Hepatocyte (in vitro differentiated cells): ENCODE measurements at regions not wholly inside any gene's neighbourhood (a gene's known extent, or its start where the extent isn't known, plus 50 kb on each side); places are given as distances from the start of the nearest gene placed in this dataset.

ENCODE experiments used
- DNase-seq: peaks from one replicate; pipeline ENCODE4 v3.0.0-alpha.2; 2016; ENCODE audit warnings: low spot score
- H2AFZ ChIP-seq: fragments of 200-600 bp; sonication (generic); 2 replicates; pipeline ENCODE4 v1.6.0; 2016; ENCODE audit warnings: antibody characterized with exemption, mild to moderate bottlenecking
- H3K27ac ChIP-seq: fragments of 200-600 bp; sonication (generic); 2 replicates; pipeline ENCODE4 v1.5.1; 2016; ENCODE audit warnings: mild to moderate bottlenecking
- H3K27me3 ChIP-seq: fragments of 200-600 bp; sonication (generic); 2 replicates; pipeline ENCODE4 v1.6.1; 2016
- H3K36me3 ChIP-seq: fragments of 200-600 bp; sonication (generic); replicated peaks from 2 replicates; pipeline ENCODE4 v1.5.1; 2016; ENCODE audit warnings: low read depth; ENCODE audit not compliant: insufficient read depth
- H3K4me1 ChIP-seq: fragments of 200-600 bp; sonication (generic); 2 replicates; pipeline ENCODE4 v1.5.1; 2016; ENCODE audit warnings: mild to moderate bottlenecking, moderate library complexity; ENCODE audit not compliant: insufficient read depth
- H3K4me2 ChIP-seq: fragments of 200-600 bp; sonication (generic); 2 replicates; pipeline ENCODE4 v1.6.0; 2016
- H3K4me3 ChIP-seq: fragments of 200-600 bp; sonication (generic); 2 replicates; pipeline ENCODE4 v1.5.1; 2016; ENCODE audit warnings: mild to moderate bottlenecking
- H3K79me2 ChIP-seq: fragments of 200-600 bp; sonication (generic); 2 replicates; pipeline ENCODE4 v1.6.0; 2017; ENCODE audit warnings: mild to moderate bottlenecking
- H3K9me2 ChIP-seq: fragments of 200-600 bp; sonication (generic); replicated peaks from 2 replicates; pipeline ENCODE4 v1.6.0; 2017; ENCODE audit warnings: mild to moderate bottlenecking; ENCODE audit not compliant: insufficient read depth
- H3K9me3 ChIP-seq: fragments of 200-600 bp; sonication (generic); 2 replicates; pipeline ENCODE4 v1.5.1; 2016; ENCODE audit warnings: low read depth, mild to moderate bottlenecking
- H4K20me1 ChIP-seq: fragments of 200-600 bp; sonication (generic); 2 replicates; pipeline ENCODE4 v1.6.0; 2016; ENCODE audit warnings: mild to moderate bottlenecking; ENCODE audit not compliant: insufficient read depth, poor library complexity, severe bottlenecking
- EZH2 ChIP-seq: fragments of 200-600 bp; sonication (generic); IDR thresholded peaks from 2 replicates; pipeline ENCODE4 v1.6.1; 2016; ENCODE audit warnings: antibody characterized with exemption, mild to moderate bottlenecking, borderline replicate concordance
- EZH2phosphoT487 ChIP-seq: fragments of 200-600 bp; sonication (generic); IDR thresholded peaks from one replicate; pipeline ENCODE4 v1.6.1; 2018; ENCODE audit warnings: antibody characterized with exemption, mild to moderate bottlenecking, low read depth, moderate library complexity; ENCODE audit not compliant: unreplicated experiment, severe bottlenecking
- WGBS: methylation state at CpG from one replicate; pipeline ENCODE4 v1.1.6; 2016; ENCODE audit warnings: low lambda C conversion rate; ENCODE audit errors: missing lambda C conversion rate; 5-methylcytosine and 5-hydroxymethylcytosine counted together
- TF ChIP-seq, protein P1 (sequence below): fragments of 200-600 bp; sonication (generic); IDR thresholded peaks from 2 replicates; pipeline ENCODE4 v1.5.1; 2016; ENCODE audit warnings: antibody characterized with exemption, mild to moderate bottlenecking; ENCODE audit not compliant: poor library complexity

DNA sequence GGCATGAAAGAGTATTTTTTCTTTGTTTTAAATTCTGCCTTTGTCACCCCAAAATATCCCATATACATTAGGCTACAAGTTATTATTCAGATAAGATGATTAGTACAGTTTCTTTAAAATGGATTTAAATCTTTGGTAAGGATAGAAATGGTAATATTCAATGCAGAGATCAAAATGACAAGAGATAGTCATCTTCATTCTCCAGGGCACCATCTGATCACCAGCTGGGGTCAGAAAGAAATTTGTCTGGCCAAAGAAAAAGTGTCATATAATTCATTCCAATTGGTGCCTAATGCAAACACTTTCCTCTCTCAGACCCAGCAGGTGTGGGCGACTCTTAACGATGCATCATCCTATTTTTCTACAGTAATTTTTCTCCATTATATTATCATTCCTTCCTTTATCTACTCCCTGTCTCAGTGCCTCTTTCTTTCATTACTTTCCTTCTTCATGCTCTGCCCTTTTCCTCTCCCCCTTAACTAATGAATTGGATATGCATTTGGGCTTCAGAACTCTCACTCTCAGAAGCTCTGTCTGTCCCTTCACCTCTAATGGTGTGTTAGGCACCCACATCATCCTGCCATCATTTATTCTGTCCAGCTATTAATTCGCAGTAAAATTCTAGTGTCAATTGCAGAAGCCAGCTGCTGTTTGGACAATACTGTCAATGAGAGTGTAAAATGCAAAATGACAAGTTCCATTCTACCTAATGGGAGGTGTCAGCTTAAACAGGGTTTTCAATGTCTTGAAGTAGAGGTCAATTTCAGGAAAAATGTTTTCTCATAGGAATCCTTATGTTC, 570.5 kb downstream of the TDRD15 start:
- H2AFZ ChIP-seq: no peak overlapping the region
- H3K4me3 ChIP-seq: no peak overlapping the region
- H3K36me3 ChIP-seq: no peaks in the 10 kb centered on the region
- H3K4me2 ChIP-seq: no peak overlapping the region
- no peak overlapping the region for H3K27ac ChIP-seq
- H3K9me2 ChIP-seq: no peaks in the 10 kb centered on the region
- no peaks in the 10 kb centered on the region for H4K20me1 ChIP-seq
- no peaks in the 10 kb centered on the region for H3K4me1 ChIP-seq
- H3K9me3 ChIP-seq: no peaks in the 10 kb centered on the region
- no peaks in the 10 kb centered on the region for H3K79me2 ChIP-seq
- WGBS: 95% methylated on average over 3 of the region's 3 CpGs
- H3K27me3 ChIP-seq: no peaks in the 10 kb centered on the region
- no peak for DNase-seq
- TF ChIP-seq EZH2 (no peak), EZH2phosphoT487 (no peak)

DNA sequence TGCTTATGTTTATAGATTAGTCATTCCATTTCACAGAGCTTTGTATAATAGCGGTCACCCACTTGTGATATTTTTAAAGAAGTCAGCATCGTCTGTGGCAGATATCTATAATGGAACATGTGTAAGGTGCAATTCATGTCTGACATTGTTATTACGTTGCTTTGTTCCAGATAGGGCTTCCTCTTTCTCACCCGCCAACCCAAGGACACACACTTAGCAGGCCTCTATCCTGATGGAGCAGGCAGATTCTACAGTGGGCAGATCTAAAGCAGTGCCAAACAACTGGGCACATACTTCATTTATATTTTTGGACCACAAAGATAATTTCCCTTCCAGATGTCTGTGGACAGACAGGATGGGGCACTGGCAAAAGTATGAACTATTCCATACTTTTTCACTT, 573.1 kb downstream of the TDRD15 start:
- 96% methylated on average over 4 of the region's 4 CpGs for WGBS
- Histone ChIP-seq H3K27ac (no peak overlapping the region), H3K4me2 (no peak overlapping the region), H4K20me1 (no peaks in the 10 kb centered on the region), H3K4me1 (no peaks in the 10 kb centered on the region), H3K79me2 (no peaks in the 10 kb centered on the region), H2AFZ (no peak overlapping the region), H3K4me3 (no peak overlapping the region), H3K9me3 (no peaks in the 10 kb centered on the region), H3K9me2 (no peaks in the 10 kb centered on the region), H3K27me3 (no peaks in the 10 kb centered on the region), H3K36me3 (no peaks in the 10 kb centered on the region)
- TF ChIP-seq, protein P1, sequence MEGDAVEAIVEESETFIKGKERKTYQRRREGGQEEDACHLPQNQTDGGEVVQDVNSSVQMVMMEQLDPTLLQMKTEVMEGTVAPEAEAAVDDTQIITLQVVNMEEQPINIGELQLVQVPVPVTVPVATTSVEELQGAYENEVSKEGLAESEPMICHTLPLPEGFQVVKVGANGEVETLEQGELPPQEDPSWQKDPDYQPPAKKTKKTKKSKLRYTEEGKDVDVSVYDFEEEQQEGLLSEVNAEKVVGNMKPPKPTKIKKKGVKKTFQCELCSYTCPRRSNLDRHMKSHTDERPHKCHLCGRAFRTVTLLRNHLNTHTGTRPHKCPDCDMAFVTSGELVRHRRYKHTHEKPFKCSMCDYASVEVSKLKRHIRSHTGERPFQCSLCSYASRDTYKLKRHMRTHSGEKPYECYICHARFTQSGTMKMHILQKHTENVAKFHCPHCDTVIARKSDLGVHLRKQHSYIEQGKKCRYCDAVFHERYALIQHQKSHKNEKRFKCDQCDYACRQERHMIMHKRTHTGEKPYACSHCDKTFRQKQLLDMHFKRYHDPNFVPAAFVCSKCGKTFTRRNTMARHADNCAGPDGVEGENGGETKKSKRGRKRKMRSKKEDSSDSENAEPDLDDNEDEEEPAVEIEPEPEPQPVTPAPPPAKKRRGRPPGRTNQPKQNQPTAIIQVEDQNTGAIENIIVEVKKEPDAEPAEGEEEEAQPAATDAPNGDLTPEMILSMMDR: no peak
- no peak for TF ChIP-seq EZH2phosphoT487
- TF ChIP-seq EZH2: no peak
- DNase-seq: no peak

DNA sequence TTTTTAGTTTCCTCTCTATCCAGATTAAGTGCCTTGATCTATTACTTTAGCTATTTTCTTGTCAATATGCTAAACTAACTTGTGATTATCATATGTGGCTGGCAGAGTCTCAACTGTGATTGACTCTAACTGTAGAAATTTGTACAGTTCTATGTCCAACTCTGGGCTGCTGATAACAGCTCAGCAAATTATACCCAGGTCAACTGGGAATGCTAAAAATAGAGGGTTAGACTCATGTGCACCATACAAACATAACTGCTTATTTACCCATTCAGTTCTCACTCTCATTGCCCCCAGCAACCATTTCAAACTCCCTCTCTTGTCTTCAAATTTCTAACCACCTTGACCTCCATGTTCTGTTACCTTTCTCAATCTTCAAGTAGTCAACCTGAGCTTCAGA, 576.9 kb downstream of the TDRD15 start:
- no peaks in the 10 kb centered on the region for H3K36me3 ChIP-seq
- no peak overlapping the region for H3K4me3 ChIP-seq
- TF ChIP-seq EZH2phosphoT487: no peak
- DNase-seq: no peak
- H3K4me2 ChIP-seq: no peak overlapping the region
- H2AFZ ChIP-seq: no peak overlapping the region
- H3K27me3 ChIP-seq: no peaks in the 10 kb centered on the region
- no peaks in the 10 kb centered on the region for H3K79me2 ChIP-seq
- no peaks in the 10 kb centered on the region for H3K9me3 ChIP-seq
- H4K20me1 ChIP-seq: no peaks in the 10 kb centered on the region
- H3K27ac ChIP-seq: no peak overlapping the region
- no peaks in the 10 kb centered on the region for H3K9me2 ChIP-seq
- no peaks in the 10 kb centered on the region for H3K4me1 ChIP-seq

DNA sequence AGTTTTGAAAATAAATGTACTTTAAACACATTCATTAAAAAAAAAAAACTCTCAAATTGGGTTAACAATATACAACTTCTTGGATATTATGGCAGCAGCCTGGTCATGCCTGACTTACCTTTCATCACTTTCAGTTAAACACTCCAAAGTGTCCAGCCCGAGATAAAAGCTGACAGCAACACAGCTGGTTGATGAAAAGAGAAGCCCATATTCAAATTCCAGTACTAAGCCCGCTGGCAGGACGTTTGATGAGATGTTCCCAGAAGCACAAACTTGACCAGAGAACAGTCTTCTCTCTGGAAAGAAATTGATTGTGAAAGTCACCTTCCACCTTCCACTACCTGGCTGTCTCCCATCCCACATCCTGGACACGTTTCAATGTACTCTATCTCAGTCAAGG, 586.3 kb downstream of the TDRD15 start:
- no peaks in the 10 kb centered on the region for H3K27me3 ChIP-seq
- no peaks in the 10 kb centered on the region for H3K9me2 ChIP-seq
- no peak overlapping the region for H3K4me2 ChIP-seq
- no peak for DNase-seq
- no peak overlapping the region for H3K4me3 ChIP-seq
- no peaks in the 10 kb centered on the region for H3K79me2 ChIP-seq
- no peaks in the 10 kb centered on the region for H3K36me3 ChIP-seq
- 57% methylated on average over 4 of the region's 4 CpGs for WGBS
- H3K4me1 ChIP-seq: no peaks in the 10 kb centered on the region
- TF ChIP-seq EZH2: no peak
- TF ChIP-seq, protein P1: no peak
- TF ChIP-seq EZH2phosphoT487: no peak
- H4K20me1 ChIP-seq: no peaks in the 10 kb centered on the region
- H3K9me3 ChIP-seq: no peaks in the 10 kb centered on the region
- H3K27ac ChIP-seq: no peak overlapping the region
- H2AFZ ChIP-seq: no peak overlapping the region
